IMR-90 (cell line): ENCODE measurements at regions not wholly inside any gene's neighbourhood (a gene's known extent, or its start where the extent isn't known, plus 50 kb on each side); places are given as distances from the start of the nearest gene placed in this dataset.

Source experiments
- CHD1 ChIP-seq: IDR thresholded peaks from 2 replicates; pipeline ENCODE4 v1.6.1; 2012; ENCODE audit warnings: low read depth, low read length, improper control_type of control experiment
- FOS ChIP-seq: fragments of 150-350 bp; IDR thresholded peaks from 2 replicates; pipeline ENCODE4 v1.6.1; 2016; ENCODE audit warnings: low read depth, low read length
- MAFK ChIP-seq: IDR thresholded peaks from 2 replicates; pipeline ENCODE4 v1.6.1; 2012; ENCODE audit warnings: low read depth, low read length, improper control_type of control experiment
- MAZ ChIP-seq: IDR thresholded peaks from 2 replicates; pipeline ENCODE4 v1.6.1; 2012; ENCODE audit warnings: low read depth, mild to moderate bottlenecking, low read length, improper control_type of control experiment, moderate library complexity, borderline replicate concordance
- NFE2L2 ChIP-seq: fragments of 150-350 bp; IDR thresholded peaks from 2 replicates; pipeline ENCODE4 v1.6.1; 2016; ENCODE audit warnings: low read depth, mild to moderate bottlenecking, low read length
- POLR2A ChIP-seq: IDR thresholded peaks from 2 replicates; pipeline ENCODE4 v1.6.1; 2012; ENCODE audit warnings: mild to moderate bottlenecking, low read depth, low read length
- RAD21 ChIP-seq: IDR thresholded peaks from 2 replicates; pipeline ENCODE4 v1.6.1; 2012; ENCODE audit warnings: low read length, improper control_type of control experiment
- TF ChIP-seq, protein P1 (sequence below): conservative IDR thresholded peaks from 2 replicates; pipeline ENCODE4 v1.5.1; 2012; ENCODE audit warnings: mild to moderate bottlenecking, low read depth, low read length, improper control_type of control experiment
- TF ChIP-seq, protein P2 (sequence below): fragments of 150-350 bp; IDR thresholded peaks from 2 replicates; pipeline ENCODE4 v1.6.1; 2017; ENCODE audit warnings: mild to moderate bottlenecking, antibody characterized with exemption, low read length, low read depth

DNA sequence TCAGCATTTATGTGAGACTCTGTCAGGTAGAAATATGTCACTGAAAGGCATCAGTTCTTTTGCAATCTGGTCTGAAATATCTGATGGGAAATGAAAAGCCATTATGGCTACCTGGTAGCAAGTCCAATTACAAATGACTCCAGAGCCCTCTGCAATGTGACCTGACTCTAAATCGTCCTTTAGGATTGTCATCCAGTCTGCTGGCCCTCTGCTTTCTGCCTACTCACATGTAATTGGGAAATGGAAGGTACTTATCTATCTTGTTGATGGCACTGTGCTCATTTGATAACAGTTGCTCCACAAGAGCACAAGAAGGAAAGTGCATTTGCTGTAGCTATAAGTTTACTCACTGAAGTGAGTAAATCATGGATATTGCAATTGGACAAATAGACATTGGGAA lies 799.8 kb downstream of the RAPGEF2 start:
- TF ChIP-seq, protein P1, sequence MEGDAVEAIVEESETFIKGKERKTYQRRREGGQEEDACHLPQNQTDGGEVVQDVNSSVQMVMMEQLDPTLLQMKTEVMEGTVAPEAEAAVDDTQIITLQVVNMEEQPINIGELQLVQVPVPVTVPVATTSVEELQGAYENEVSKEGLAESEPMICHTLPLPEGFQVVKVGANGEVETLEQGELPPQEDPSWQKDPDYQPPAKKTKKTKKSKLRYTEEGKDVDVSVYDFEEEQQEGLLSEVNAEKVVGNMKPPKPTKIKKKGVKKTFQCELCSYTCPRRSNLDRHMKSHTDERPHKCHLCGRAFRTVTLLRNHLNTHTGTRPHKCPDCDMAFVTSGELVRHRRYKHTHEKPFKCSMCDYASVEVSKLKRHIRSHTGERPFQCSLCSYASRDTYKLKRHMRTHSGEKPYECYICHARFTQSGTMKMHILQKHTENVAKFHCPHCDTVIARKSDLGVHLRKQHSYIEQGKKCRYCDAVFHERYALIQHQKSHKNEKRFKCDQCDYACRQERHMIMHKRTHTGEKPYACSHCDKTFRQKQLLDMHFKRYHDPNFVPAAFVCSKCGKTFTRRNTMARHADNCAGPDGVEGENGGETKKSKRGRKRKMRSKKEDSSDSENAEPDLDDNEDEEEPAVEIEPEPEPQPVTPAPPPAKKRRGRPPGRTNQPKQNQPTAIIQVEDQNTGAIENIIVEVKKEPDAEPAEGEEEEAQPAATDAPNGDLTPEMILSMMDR, result no peak
- TF ChIP-seq MAZ, result no peak
- TF ChIP-seq NFE2L2, result no peak
- TF ChIP-seq POLR2A, result no peak
- TF ChIP-seq RAD21, result no peak
- no peak for TF ChIP-seq MAFK
- TF ChIP-seq, protein P2, sequence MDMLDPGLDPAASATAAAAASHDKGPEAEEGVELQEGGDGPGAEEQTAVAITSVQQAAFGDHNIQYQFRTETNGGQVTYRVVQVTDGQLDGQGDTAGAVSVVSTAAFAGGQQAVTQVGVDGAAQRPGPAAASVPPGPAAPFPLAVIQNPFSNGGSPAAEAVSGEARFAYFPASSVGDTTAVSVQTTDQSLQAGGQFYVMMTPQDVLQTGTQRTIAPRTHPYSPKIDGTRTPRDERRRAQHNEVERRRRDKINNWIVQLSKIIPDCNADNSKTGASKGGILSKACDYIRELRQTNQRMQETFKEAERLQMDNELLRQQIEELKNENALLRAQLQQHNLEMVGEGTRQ, result no peak
- TF ChIP-seq CHD1, result no peak
- TF ChIP-seq FOS, result no peak
